HepG2 (cell line): ENCODE measurements at regions not wholly inside any gene's neighbourhood (a gene's known extent, or its start where the extent isn't known, plus 50 kb on each side); places are given as distances from the start of the nearest gene placed in this dataset.

Source experiments
- ATAC-seq: fragments of 200-7000 bp; cut with Tn5 transposase; 3 replicates; pipeline ENCODE4 v1.9.1; 2020; ENCODE audit warnings: mild to moderate bottlenecking, moderate library complexity
- BruUV-seq: library from RNA; stranded (reverse); fragments of 400-500 nt; replicated peaks from 2 replicates; lab custom pipeline; 2021; lab: Mats Ljungman, UMichigan
- CTCF ChIA-PET: fragments of 300-600 bp; formaldehyde crosslinking; extraction: SDS; loops from one replicate; lab custom pipeline; 2021; ENCODE audit warnings: low total read pairs, inconsistent platforms, low intra/inter-chr PET ratio; lab: Yijun Ruan, JAX
- POLR2A ChIA-PET: fragments of 350-600 bp; sonication (Branson Sonifier 250); formaldehyde crosslinking; loops from one replicate; lab custom pipeline; 2020; ENCODE audit warnings: antibody characterized with exemption, inconsistent platforms; lab: Yijun Ruan, JAX
- DNase-seq: peaks from one replicate; pipeline ENCODE4 v3.0.0-alpha.2; 2015; ENCODE audit warnings: low spot score
- FAIRE-seq: peaks from 3 replicates; lab custom pipeline; 2011; peaks lifted over from hg19 to GRCh38; lab: Jason Lieb, UNC
- H2AFZ ChIP-seq: one replicate; pipeline ENCODE4 v1.6.1; 2011; ENCODE audit warnings: low read length, inconsistent platforms
- H3K27ac ChIP-seq: fragments of 300-600 bp; 3 replicates; pipeline ENCODE4 v1.8.0; 2011; ENCODE audit warnings: mixed run types, mild to moderate bottlenecking, mixed read lengths, low read length, inconsistent platforms; ENCODE audit not compliant: insufficient read depth; ENCODE audit errors: extremely low read length
- H3K27me3 ChIP-seq, 2 experiments: fragments of 200-600 bp in 1 of 2; 2 replicates in 1 of 2; 3 replicates in 1 of 2; pipeline versions ENCODE4 v1.6.0 to v1.8.0; 2011; ENCODE audit warnings: low read length in 2 of 2, mild to moderate bottlenecking in 2 of 2, moderate library complexity in 2 of 2, inconsistent platforms in 1 of 2; ENCODE audit not compliant: insufficient read depth in 2 of 2, control insufficient read depth in 1 of 2
- H3K36me3 ChIP-seq, 2 experiments: fragments of 200-600 bp in 1 of 2; replicated peaks in 1 of 2; 2 replicates in 1 of 2; 3 replicates in 1 of 2; pipeline versions ENCODE4 v1.5.1 to v1.8.0; 2011; ENCODE audit warnings: low read length in 2 of 2, inconsistent platforms in 1 of 2; ENCODE audit not compliant: insufficient read depth in 2 of 2, control insufficient read depth in 1 of 2
- H3K4me1 ChIP-seq: 2 replicates; pipeline ENCODE4 v1.5.1; 2012; ENCODE audit warnings: low read length, inconsistent platforms; ENCODE audit not compliant: insufficient read depth
- H3K4me2 ChIP-seq: 2 replicates; pipeline ENCODE4 v1.6.0; 2011; ENCODE audit warnings: low read depth, low read length, inconsistent platforms
- H3K4me3 ChIP-seq, 3 experiments: fragments of 200-600 bp in 1 of 3; sonication (generic), shearing (Covaris generic) in 1 of 3; replicated peaks in 1 of 3; 2 replicates each; pipeline ENCODE4 v1.5.1; 2011 to 2016; ENCODE audit warnings: low read length in 3 of 3, inconsistent platforms in 2 of 3, low read depth in 2 of 3, mild to moderate bottlenecking in 2 of 3, control low read depth in 1 of 3, mixed read lengths in 1 of 3; ENCODE audit not compliant: insufficient read depth in 1 of 3
- H3K79me2 ChIP-seq: one replicate; pipeline ENCODE4 v1.6.1; 2011; ENCODE audit warnings: low read length, inconsistent platforms; ENCODE audit not compliant: insufficient read depth
- H3K9ac ChIP-seq: 2 replicates; pipeline ENCODE4 v1.6.0; 2011; ENCODE audit warnings: mild to moderate bottlenecking, low read depth, low read length, inconsistent platforms; ENCODE audit not compliant: insufficient read depth
- H3K9me3 ChIP-seq: 2 replicates; pipeline ENCODE4 v1.5.1; 2012; ENCODE audit warnings: mild to moderate bottlenecking, low read length
- H4K20me1 ChIP-seq: 2 replicates; pipeline ENCODE4 v1.6.0; 2011; ENCODE audit warnings: inconsistent platforms, mild to moderate bottlenecking, low read length, moderate library complexity; ENCODE audit not compliant: insufficient read depth
- ATF4 ChIP-seq, 2 experiments: fragments of 450-650 bp in 1 of 2; sonication (generic) in 1 of 2; formaldehyde crosslinking; IDR thresholded peaks; 2 replicates each; pipeline versions ENCODE4 v1.5.0 to v1.8.0; 2020 to 2022; ENCODE audit warnings: mild to moderate bottlenecking in 1 of 2, missing genetic modification reagents in 1 of 2
- CSRNP2 ChIP-seq: sonication (generic); formaldehyde crosslinking; conservative IDR thresholded peaks from 2 replicates; pipeline ENCODE4 v1.8.0; 2022; ENCODE audit warnings: low read depth, missing genetic modification reagents
- MXD3 ChIP-seq: IDR thresholded peaks from 2 replicates; pipeline ENCODE4 v1.6.1; 2016; ENCODE audit warnings: mild to moderate bottlenecking, missing biosample characterization, missing genetic modification reagents
- NFAT5 ChIP-seq: sonication (generic); formaldehyde crosslinking; IDR thresholded peaks from 2 replicates; pipeline ENCODE4 v1.4.0; 2020; ENCODE audit warnings: missing genetic modification reagents
- THAP8 ChIP-seq: sonication (generic); formaldehyde crosslinking; IDR thresholded peaks from 2 replicates; pipeline ENCODE4 v1.5.1; 2020; ENCODE audit warnings: missing genetic modification reagents, mild to moderate bottlenecking, borderline replicate concordance
- ZBTB7A ChIP-seq: sonication (generic); formaldehyde crosslinking; IDR thresholded peaks from 2 replicates; pipeline ENCODE4 v1.8.0; 2022; ENCODE audit warnings: mild to moderate bottlenecking, missing genetic modification reagents
- ZGPAT ChIP-seq: IDR thresholded peaks from 2 replicates; pipeline ENCODE4 v1.6.1; 2016; ENCODE audit warnings: mild to moderate bottlenecking
- ZNF335 ChIP-seq: sonication (generic); formaldehyde crosslinking; IDR thresholded peaks from 2 replicates; pipeline ENCODE4 v1.4.0; 2020; ENCODE audit warnings: missing genetic modification reagents
- ZSCAN31 ChIP-seq: sonication (generic); formaldehyde crosslinking; IDR thresholded peaks from 2 replicates; pipeline ENCODE4 v1.5.0; 2020; ENCODE audit warnings: low read depth, mild to moderate bottlenecking, missing genetic modification reagents
- WGBS: methylation state at CpG from one replicate; pipeline ENCODE4 v1.1.6; 2017; ENCODE audit warnings: low lambda C conversion rate; 5-methylcytosine and 5-hydroxymethylcytosine counted together
- in situ Hi-C: cut with HindIII; loops from 2 replicates; pipeline ENCODE4 v1.10.0; 2017; ENCODE audit warnings: low pct_unique_long_range_greater_than_20kb; ENCODE audit not compliant: extremely low pct_ligation_motif_present
- intact Hi-C: fragments of 100-400 bp; cut with micrococcal nuclease; formaldehyde crosslinking; loops from one replicate; pipeline ENCODE4 v1.10.0; 2022; ENCODE audit not compliant: unreplicated experiment

- FAIRE-seq (no peak), DNase-seq (no peak), ATAC-seq (no peak)
- Histone ChIP-seq H2AFZ (no peak overlapping the region), H3K36me3 (no peaks in the 10 kb centered on the region), H3K27ac (no peak overlapping the region), H3K4me2 (no peak overlapping the region; the same call in 1 of the 2 replicates), H3K4me3 (no peak overlapping the region), H3K27me3 (no peaks in the 10 kb centered on the region), H3K9ac (no peak overlapping the region), H3K9me3 (no peaks in the 10 kb centered on the region), H3K4me1 (no peaks in the 10 kb centered on the region), H3K79me2 (no peaks in the 10 kb centered on the region), H4K20me1 (no peaks in the 10 kb centered on the region)
- intact Hi-C loops (no loop called here), in situ Hi-C loops (no loop called here)
- CTCF ChIA-PET, result no interaction called here
- 20% methylated on average over 5 of the region's 5 CpGs for WGBS
- TF ChIP-seq NFAT5 (CRISPR knock-in tag), result no peak
- no peak for TF ChIP-seq ZNF335 (CRISPR knock-in tag)
- TF ChIP-seq THAP8, result no peak
- TF ChIP-seq ZSCAN31 (CRISPR knock-in tag), result no peak
- TF ChIP-seq ATF4 (CRISPR knock-in tag; IDR thresholded peaks at IDR 0.05), result no peak
- no peak for TF ChIP-seq ZBTB7A
- no peak for TF ChIP-seq CSRNP2
- no peak for TF ChIP-seq MXD3 (CRISPR knock-in tag)
- no peak for TF ChIP-seq ZGPAT (CRISPR knock-in tag)
- no TSS peak for BruUV-seq
- POLR2A ChIA-PET, result no interaction called here
These were observed 112.4 kb upstream of the ADO start for GRCh38 chr10:62692085-62692484.
